ENCODE measurements at regions not wholly inside any gene's neighbourhood (a gene's known extent, or its start where the extent isn't known, plus 50 kb on each side); places are given as distances from the start of the nearest gene placed in this dataset.

DNA sequence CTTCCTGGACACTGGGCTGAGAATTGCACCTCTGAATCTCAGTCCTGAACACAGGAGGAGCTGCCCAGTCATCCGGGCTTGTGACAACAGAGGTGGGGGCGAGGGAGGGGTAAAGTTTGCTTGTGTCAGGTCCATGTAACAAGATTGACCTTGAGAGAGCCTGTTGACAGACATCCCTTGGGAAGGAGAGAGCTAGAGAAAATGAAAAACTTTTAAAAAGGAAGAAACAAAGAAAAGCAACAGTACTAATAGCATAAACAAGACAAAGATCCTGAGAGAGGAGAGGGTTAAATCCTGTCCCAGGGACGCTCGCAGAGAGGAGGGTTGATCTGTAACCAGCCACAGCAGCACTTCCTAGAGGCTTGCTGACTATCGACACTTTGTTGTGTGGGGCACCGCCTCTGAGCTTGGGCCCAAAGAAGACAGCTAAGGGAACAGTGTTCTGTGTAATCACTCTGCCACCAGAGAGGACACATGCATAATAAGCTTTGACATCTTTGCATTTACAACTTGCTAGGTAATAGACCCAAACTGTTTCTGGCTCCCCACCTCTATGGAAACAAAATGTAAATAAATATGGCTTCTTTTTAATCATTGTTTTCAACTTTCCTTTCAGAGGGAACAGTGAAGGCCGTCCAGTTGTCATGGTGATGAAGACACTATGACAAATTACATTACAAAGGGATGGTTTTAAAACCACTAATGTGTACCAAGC, 363.7 kb downstream of the CSNK1G3 start:
- DNase-seq (ENCODE audit: low spot score), result peak; percentile 89

- peak; percentile 99 for DNase-seq (ENCODE audit: low spot score)
Measured at GRCh38 chr5:123874600-123875201, 362.7 kb downstream of the CSNK1G3 start.

GRCh38 chr5:123873846-123874245, 361.9 kb downstream of the CSNK1G3 start:
- DNase-seq (ENCODE audit: low spot score), result peak; percentile 17

DNA sequence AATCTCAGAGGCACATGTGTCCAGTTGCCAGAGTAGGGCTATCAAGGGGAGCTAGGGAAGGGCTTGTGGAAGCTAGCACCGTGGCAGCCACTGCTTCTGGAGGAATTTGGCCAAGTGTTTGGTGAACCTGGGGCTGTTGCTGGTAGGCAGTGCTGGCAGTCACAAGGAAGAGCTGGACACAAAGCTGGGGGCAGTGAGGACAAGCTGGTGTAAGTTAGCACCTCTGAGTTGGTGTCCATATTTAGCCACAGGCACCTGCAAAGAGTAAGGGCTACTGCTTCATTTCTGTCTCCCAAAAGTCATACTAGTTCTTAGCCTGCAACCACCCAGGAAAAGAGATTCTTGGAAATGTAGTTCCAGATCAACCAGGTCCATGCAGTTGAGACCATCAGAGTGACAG, 359.4 kb downstream of the CSNK1G3 start:
- no peak for DNase-seq (ENCODE audit: low spot score)

DNA sequence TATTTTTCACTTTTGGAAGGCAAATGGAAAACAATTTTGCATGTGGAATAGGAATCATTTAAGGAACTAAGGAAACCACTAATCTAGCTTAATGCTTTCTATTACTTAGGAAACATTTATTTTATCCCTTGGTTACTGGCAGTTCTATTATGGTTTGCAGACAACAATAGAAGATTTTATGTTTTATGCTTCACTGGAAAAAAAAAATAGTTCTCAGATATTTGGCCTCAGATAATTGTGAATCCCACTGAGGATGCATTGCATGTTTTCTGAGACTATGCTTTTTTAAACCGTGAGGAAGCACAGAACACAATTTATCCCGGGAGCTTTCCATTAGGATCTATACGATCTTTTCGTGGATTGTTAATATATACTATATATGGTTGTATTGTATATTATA, 356.9 kb downstream of the CSNK1G3 start:
- no peak for DNase-seq (ENCODE audit: low spot score)

GRCh38 chr5:123868267-123868666, 356.3 kb downstream of the CSNK1G3 start:
- DNase-seq (ENCODE audit: low spot score), result no peak

GRCh38 chr5:123865641-123866040, 353.7 kb downstream of the CSNK1G3 start:
- DNase-seq (ENCODE audit: low spot score), result no peak

- DNase-seq (ENCODE audit: low spot score), result no peak
Measured at GRCh38 chr5:123864578-123864977, 352.6 kb downstream of the CSNK1G3 start.

DNA sequence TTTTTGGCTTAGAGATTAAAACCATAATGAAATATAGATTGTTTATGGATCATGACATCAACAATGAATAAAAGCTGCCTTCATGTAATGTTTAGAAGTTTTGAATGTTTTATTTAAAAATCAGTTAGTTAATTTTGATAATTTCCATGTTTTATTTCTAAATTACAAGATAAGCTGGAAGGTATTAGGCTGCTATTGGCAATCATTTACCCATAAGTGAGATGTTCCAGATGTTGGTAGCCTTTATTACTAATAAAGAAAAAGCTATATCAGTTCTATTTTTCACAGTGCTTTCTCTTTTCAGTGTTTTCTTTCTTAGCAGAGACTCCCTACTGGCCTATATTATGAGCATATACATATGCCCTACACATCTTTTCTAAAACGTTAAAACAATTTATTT, 347.0 kb downstream of the CSNK1G3 start:
- no peak for DNase-seq (ENCODE audit: low spot score)

DNA sequence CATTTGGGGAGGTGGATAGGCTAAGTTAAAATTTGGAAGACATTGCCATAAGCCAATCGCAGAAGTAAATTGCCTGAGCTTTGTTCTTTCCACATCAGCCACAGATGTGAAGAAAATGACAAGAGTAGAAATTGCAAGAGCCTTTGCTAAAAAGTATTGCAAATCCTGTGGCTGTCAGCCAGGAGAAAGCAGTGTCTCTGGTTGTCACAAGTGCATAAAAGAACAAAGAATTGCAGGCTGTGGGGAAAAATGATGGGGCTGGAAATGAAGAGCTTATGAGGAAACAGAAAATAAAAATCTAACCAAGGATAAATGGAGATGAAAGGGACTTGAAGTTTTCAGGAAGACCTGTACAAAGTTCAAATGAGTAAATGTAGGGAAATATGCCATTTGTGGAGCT, 344.8 kb downstream of the CSNK1G3 start:
- peak; percentile 53 for DNase-seq (ENCODE audit: low spot score)

GRCh38 chr5:123855609-123856008, 343.6 kb downstream of the CSNK1G3 start:
- DNase-seq (ENCODE audit: low spot score), result no peak

GRCh38 chr5:123845356-123846100, 333.6 kb downstream of the CSNK1G3 start:
- DNase-seq (ENCODE audit: low spot score), result no peak

- no peak for DNase-seq (ENCODE audit: low spot score)
Measured at GRCh38 chr5:123844873-123845272, 332.9 kb downstream of the CSNK1G3 start.

DNA sequence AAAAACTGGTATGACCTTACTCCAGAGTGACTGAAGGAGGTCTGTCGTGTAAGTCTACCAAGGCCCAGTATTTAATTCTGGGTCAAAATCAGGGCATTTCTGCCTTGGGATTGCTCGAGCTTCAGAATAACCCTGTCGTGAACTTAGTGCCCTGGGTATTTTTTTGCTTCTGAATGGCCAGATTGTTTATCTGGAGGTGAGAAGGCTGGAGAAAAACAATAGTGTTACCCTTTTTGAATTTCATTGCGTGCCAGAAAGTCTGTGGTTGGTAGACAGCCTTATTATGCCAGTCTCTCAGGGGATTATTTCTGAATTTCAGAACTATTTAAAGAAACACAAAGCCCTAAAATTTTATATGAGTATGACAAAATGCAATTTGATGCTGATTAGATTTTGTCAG, 323.4 kb downstream of the CSNK1G3 start:
- DNase-seq (ENCODE audit: low spot score), result no peak

GRCh38 chr5:123830575-123830974, 318.6 kb downstream of the CSNK1G3 start:
- DNase-seq (ENCODE audit: low spot score), result no peak

- DNase-seq (ENCODE audit: low spot score), result no peak
Measured at GRCh38 chr5:123827811-123828210, 315.8 kb downstream of the CSNK1G3 start.

DNA sequence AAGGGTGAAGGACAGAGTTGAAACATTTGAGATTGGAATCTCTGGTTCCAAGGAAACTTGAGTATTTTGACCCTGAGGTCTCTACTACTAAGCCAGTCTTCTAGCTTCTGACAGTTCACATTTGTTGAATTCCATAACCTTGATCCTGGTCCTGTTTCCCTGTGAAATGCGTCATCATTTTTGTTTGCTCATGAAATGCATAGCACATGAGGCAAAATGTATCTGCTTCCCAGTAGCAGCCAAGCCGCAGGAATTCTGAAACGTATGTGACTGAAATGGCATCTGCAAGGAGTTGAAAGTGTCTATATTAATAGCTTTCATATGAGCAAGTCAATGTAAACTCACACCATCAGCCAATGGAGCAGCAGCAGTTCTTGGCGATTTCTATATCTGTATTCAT, 307.9 kb downstream of the CSNK1G3 start:
- no peak for DNase-seq (ENCODE audit: low spot score)

DNA sequence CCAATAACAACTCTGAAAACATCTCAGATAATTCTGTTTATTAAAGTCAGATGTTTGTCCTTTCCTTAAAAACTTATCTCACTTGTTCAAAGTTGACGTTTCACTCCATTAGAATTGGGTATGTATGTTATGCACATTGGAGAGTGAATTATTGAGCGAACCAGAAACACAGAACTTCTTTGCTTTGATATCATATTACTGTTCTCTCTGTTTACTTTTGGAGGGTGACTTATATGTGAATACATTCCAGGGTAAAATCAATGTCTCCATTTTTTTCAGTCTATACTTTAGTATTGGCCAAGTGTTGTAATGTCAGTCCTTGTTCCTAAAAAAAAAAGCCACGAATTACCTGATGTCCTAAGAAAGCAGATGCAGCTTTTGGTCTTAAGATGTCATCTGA, 307.4 kb downstream of the CSNK1G3 start:
- DNase-seq (ENCODE audit: low spot score), result no peak

GRCh38 chr5:123817267-123817666, 305.3 kb downstream of the CSNK1G3 start:
- no peak for DNase-seq (ENCODE audit: low spot score)

DNA sequence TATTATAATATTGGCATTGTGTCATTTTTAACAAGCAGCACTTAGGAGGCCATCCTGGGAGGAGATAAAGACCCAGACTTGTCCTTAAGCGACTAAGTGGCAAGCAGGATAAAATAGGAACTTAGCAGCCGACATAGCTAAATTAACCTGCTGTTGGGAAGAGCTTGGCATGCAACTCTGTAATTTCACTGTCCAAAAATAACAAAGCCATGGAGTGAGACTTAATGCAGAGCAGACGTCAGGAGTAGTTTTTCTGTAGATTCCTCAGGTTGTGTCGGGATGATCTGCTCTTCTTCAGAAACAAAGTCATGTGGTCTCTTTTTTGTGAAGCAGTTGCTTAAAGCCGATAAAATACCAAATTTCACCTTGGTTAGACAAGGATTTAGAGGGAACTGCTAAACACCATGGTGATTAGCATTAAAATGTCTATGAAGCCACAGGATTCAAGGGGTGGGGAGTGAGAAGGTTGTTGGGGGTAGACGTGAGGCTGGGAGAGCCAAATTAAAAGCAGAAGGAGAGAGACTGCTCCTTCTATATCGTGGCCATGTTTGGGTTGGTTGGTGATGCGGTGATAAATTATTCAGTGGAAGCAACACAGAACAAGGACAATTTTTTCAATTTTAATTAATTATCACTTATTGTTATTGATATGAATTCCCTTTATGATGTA, 303.0 kb downstream of the CSNK1G3 start:
- no peak for DNase-seq (ENCODE audit: low spot score)

DNA sequence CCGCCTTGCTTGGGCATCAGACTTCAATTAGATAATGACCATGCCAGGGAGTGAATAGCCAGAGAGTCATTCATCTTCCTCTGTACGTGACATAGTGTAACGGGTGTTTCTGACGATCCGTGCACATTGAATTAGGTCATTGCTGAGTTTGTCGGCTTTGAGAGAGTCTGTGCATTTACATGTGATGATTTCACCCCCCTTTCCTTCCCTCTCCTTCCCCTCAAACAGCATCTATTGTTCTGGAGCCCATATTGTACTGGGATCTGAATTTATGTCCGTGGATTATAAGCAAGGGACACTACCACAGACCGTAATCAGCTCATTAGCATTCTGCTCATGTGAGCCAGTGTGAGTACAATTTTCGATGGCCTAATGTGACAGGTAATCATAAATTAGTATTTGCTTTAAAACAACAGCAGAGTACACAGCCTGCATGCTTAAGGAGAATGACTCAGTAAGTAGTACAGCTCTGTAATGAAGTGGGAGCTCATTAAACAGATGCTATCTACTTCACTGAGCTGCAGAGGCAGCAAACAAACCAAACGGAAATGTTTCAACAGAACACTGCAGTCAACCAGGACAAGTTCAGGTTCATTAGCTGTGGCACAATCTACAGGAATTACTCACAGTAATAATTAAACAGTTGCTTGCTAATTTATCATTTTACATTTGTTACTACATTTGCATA, 302.1 kb downstream of the CSNK1G3 start:
- peak; percentile 64 for DNase-seq (ENCODE audit: low spot score)

DNA sequence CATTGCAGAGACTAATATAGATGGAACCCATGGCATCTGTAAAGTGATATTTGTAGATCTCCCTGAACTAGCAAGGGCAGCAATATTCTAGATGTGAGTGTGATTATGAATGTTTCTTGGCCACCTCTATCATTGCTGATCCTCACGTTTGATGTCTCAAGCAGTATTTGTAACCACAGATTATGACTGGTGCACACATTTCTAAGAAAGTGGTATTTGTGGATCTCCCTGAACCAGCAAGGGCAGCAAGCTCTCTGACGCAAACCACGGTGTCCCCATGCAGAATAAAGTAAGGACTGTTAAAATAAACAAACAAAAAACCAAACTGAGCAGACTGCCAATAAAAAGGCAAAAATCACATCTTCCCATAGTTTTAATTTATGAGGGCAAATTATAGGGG, 301.3 kb downstream of the CSNK1G3 start:
- no peak for DNase-seq (ENCODE audit: low spot score)
